SK-N-SH treated with all-trans-retinoic acid at 6 μM for 48 hours (cell line): ENCODE measurements at regions not wholly inside any gene's neighbourhood (a gene's known extent, or its start where the extent isn't known, plus 50 kb on each side); places are given as distances from the start of the nearest gene placed in this dataset.

Experiments used
- ATAC-seq: fragments of 200-7000 bp; cut with Tn5 transposase; 3 replicates; pipeline ENCODE4 v1.9.1; 2020; ENCODE audit warnings: mild to moderate bottlenecking, moderate library complexity
- ARNTL ChIP-seq: fragments of 450-650 bp; formaldehyde crosslinking; IDR thresholded peaks from 2 replicates; pipeline ENCODE4 v1.5.0; 2020; ENCODE audit warnings: low read depth, mild to moderate bottlenecking, moderate library complexity, borderline replicate concordance
- BACH2 ChIP-seq: fragments of 250-450 bp; sonication (Bioruptor Pico); IDR thresholded peaks from 2 replicates; pipeline ENCODE4 v1.9.0; 2021; ENCODE audit warnings: mild to moderate bottlenecking, borderline replicate concordance
- CREB5 ChIP-seq: fragments of 250-450 bp; sonication (Bioruptor Pico); IDR thresholded peaks from 2 replicates; pipeline ENCODE4 v1.5.1; 2020; ENCODE audit warnings: low read depth, mild to moderate bottlenecking, moderate library complexity
- CSDC2 ChIP-seq: fragments of 250-450 bp; sonication (Bioruptor Pico); IDR thresholded peaks from 2 replicates; pipeline ENCODE4 v1.5.0; 2020; ENCODE audit warnings: mild to moderate bottlenecking, moderate library complexity
- CSRNP3 ChIP-seq: fragments of 250-450 bp; sonication (Bioruptor Pico); IDR thresholded peaks from 2 replicates; pipeline ENCODE4 v1.5.1; 2021; ENCODE audit warnings: mild to moderate bottlenecking, moderate library complexity
- ESRRG ChIP-seq: fragments of 250-450 bp; sonication (Bioruptor Pico); IDR thresholded peaks from 2 replicates; pipeline ENCODE4 v1.6.1; 2021; ENCODE audit warnings: mild to moderate bottlenecking
- GLIS3 ChIP-seq: fragments of 250-450 bp; sonication (Bioruptor Pico); IDR thresholded peaks from 2 replicates; pipeline ENCODE4 v1.5.0; 2020; ENCODE audit warnings: mild to moderate bottlenecking, moderate library complexity
- OSR1 ChIP-seq: fragments of 250-450 bp; sonication (Bioruptor Pico); IDR thresholded peaks from 2 replicates; pipeline ENCODE4 v1.8.0; 2022; ENCODE audit warnings: moderate library complexity, mild to moderate bottlenecking, inconsistent platforms
- PATZ1 ChIP-seq: fragments of 250-450 bp; sonication (Bioruptor Pico); IDR thresholded peaks from 2 replicates; pipeline ENCODE4 v1.8.0; 2020; ENCODE audit warnings: mild to moderate bottlenecking, moderate library complexity, borderline replicate concordance
- POU6F1 ChIP-seq: fragments of 250-450 bp; sonication (Bioruptor Pico); IDR thresholded peaks from 2 replicates; pipeline ENCODE4 v1.8.0; 2021; ENCODE audit warnings: low read depth, mild to moderate bottlenecking, moderate library complexity, borderline replicate concordance
- PPARA ChIP-seq: fragments of 250-450 bp; sonication (Bioruptor Pico); IDR thresholded peaks from 2 replicates; pipeline ENCODE4 v1.5.0; 2020; ENCODE audit warnings: mild to moderate bottlenecking, borderline replicate concordance
- RARB ChIP-seq: fragments of 250-450 bp; sonication (Bioruptor Pico); IDR thresholded peaks from 2 replicates; pipeline ENCODE4 v1.8.0; 2021; ENCODE audit warnings: mild to moderate bottlenecking, moderate library complexity
- TCF4 ChIP-seq: fragments of 250-450 bp; sonication (Bioruptor Pico); IDR thresholded peaks from 2 replicates; pipeline ENCODE4 v1.8.0; 2021; ENCODE audit warnings: mild to moderate bottlenecking, moderate library complexity, borderline replicate concordance
- TOX ChIP-seq: fragments of 250-450 bp; sonication (Bioruptor Pico); IDR thresholded peaks from 2 replicates; pipeline ENCODE4 v1.8.0; 2021; ENCODE audit warnings: mild to moderate bottlenecking, moderate library complexity, borderline replicate concordance
- TSHZ2 ChIP-seq: fragments of 250-450 bp; sonication (Bioruptor Pico); IDR thresholded peaks from 2 replicates; pipeline ENCODE4 v1.5.0; 2020; ENCODE audit warnings: mild to moderate bottlenecking, moderate library complexity
- ZC3H10 ChIP-seq: fragments of 250-450 bp; sonication (Bioruptor Pico); IDR thresholded peaks from 2 replicates; pipeline ENCODE4 v1.5.1; 2021; ENCODE audit warnings: mild to moderate bottlenecking, moderate library complexity
- ZFP3 ChIP-seq: fragments of 250-450 bp; sonication (Bioruptor Pico); IDR thresholded peaks from 2 replicates; pipeline ENCODE4 v1.5.0; 2020; ENCODE audit warnings: mild to moderate bottlenecking, moderate library complexity
- ZFP30 ChIP-seq: fragments of 450-650 bp; formaldehyde crosslinking; IDR thresholded peaks from 2 replicates; pipeline ENCODE4 v1.5.0; 2022; ENCODE audit warnings: mild to moderate bottlenecking, moderate library complexity
- ZNF565 ChIP-seq: fragments of 450-650 bp; formaldehyde crosslinking; conservative IDR thresholded peaks from 2 replicates; pipeline ENCODE4 v1.5.0; 2020; ENCODE audit warnings: low read depth, mild to moderate bottlenecking, moderate library complexity
- ZNF70 ChIP-seq: fragments of 450-650 bp; formaldehyde crosslinking; IDR thresholded peaks from 2 replicates; pipeline ENCODE4 v1.5.0; 2020; ENCODE audit warnings: mild to moderate bottlenecking, moderate library complexity
- ZNF8 ChIP-seq: fragments of 450-650 bp; formaldehyde crosslinking; IDR thresholded peaks from 2 replicates; pipeline ENCODE4 v1.5.0; 2020; ENCODE audit warnings: mild to moderate bottlenecking, moderate library complexity

- no peak for TF ChIP-seq CSRNP3 (CRISPR knock-in tag)
- TF ChIP-seq BACH2 (CRISPR knock-in tag) = no peak
- no peak for TF ChIP-seq ARNTL (CRISPR knock-in tag)
- no peak for TF ChIP-seq ZNF565 (CRISPR knock-in tag)
Measured at GRCh38 chr2:67169417-67170140, 227.6 kb upstream of the ETAA1 start (continued).

GRCh38 chr2:67179526-67179925, 217.6 kb upstream of the ETAA1 start:
- TF ChIP-seq PATZ1 (CRISPR knock-in tag) = no peak
- no peak for TF ChIP-seq ZNF565 (CRISPR knock-in tag)
- no peak for TF ChIP-seq CSDC2
- TF ChIP-seq RARB (CRISPR knock-in tag) = no peak
- TF ChIP-seq ZC3H10 (CRISPR knock-in tag) = no peak
- no peak for TF ChIP-seq ESRRG (CRISPR knock-in tag)
- no peak for TF ChIP-seq TOX (CRISPR knock-in tag)
- no peak for TF ChIP-seq ZNF8 (CRISPR knock-in tag)
- TF ChIP-seq ZFP30 (CRISPR knock-in tag) = no peak
- no peak for TF ChIP-seq CREB5 (CRISPR knock-in tag)
- no peak for TF ChIP-seq GLIS3
- no peak for TF ChIP-seq POU6F1 (CRISPR knock-in tag)
- TF ChIP-seq TSHZ2 (CRISPR knock-in tag) = no peak
- no peak for TF ChIP-seq ZFP3 (CRISPR knock-in tag)
- no peak for TF ChIP-seq OSR1
- TF ChIP-seq PPARA = no peak
- no peak for TF ChIP-seq ARNTL (CRISPR knock-in tag)
- no peak for TF ChIP-seq TCF4 (CRISPR knock-in tag)
- TF ChIP-seq ZNF70 (CRISPR knock-in tag) = no peak
- TF ChIP-seq CSRNP3 (CRISPR knock-in tag) = no peak
- ATAC-seq = no peak
